Islet of Langerhans (tissue), 1 donor: ENCODE measurements at regions not wholly inside any gene's neighbourhood (a gene's known extent, or its start where the extent isn't known, plus 50 kb on each side); places are given as distances from the start of the nearest gene placed in this dataset.

Experiments used
- FAIRE-seq: peaks from one replicate; lab custom pipeline; 2011; peaks lifted over from hg19 to GRCh38; lab: Jason Lieb, UNC

DNA sequence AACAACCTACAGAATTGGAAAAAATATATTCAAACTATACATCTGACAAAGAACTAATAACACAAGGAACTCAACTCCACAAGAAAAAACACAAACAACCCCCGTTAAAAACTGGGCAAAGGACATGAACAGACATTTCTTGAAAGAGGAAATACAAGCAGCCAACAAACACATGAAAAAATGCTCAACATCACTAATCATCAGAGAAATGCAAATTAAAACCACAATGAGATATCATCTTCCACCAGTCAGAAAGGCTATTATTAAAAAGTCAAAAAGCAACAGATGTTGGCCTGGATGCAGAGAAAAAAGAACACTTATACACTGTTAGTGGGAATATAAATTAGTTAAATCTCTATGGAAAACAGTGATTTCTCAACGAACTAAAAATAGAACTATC is 82.6 kb upstream of the CCDC91 start:
- no peak for FAIRE-seq

- no peak for FAIRE-seq
Observed at GRCh38 chr12:28108599-28108998, 81.7 kb upstream of the CCDC91 start.

DNA sequence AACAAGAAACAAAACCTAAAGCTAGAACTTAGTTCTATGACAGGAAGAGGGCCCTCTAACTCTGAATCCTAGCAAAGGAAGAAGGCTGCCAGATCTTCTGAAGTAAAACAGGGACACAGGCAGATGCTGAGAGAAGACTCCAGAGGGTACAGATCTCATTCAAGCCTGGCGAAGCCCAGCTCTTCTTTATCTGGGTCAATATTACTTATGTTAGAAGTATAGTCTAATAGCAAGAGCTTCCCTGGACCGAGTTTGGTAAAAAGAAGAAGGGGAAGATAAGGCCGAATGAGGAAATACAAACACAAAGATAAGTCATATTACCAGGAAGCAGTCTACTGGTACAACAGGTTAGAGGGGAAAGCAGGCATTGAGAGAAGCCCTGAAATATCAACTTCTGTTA is 79.9 kb upstream of the CCDC91 start:
- no peak for FAIRE-seq

GRCh38 chr12:28114488-28114887 is 75.8 kb upstream of the CCDC91 start:
- no peak for FAIRE-seq

DNA sequence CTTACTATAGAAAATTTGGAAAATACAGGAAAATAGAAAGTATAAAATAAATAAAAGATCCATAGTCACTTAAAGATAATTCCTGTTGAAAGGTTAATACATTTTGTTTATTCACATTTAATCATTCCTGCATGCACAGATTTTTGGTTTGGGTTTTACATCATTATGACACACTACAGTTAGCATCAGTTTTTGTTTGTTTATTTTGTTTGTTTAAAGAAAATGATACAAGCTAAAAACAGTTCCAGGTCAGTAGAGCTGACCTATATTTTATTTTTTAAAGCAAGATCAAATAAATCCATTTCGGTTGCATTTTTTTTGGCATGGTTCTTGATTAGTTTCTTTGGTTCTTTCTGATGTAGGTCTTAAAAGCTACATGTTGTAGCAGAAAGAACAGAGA is 68.8 kb upstream of the CCDC91 start:
- FAIRE-seq: peak; percentile 74

DNA sequence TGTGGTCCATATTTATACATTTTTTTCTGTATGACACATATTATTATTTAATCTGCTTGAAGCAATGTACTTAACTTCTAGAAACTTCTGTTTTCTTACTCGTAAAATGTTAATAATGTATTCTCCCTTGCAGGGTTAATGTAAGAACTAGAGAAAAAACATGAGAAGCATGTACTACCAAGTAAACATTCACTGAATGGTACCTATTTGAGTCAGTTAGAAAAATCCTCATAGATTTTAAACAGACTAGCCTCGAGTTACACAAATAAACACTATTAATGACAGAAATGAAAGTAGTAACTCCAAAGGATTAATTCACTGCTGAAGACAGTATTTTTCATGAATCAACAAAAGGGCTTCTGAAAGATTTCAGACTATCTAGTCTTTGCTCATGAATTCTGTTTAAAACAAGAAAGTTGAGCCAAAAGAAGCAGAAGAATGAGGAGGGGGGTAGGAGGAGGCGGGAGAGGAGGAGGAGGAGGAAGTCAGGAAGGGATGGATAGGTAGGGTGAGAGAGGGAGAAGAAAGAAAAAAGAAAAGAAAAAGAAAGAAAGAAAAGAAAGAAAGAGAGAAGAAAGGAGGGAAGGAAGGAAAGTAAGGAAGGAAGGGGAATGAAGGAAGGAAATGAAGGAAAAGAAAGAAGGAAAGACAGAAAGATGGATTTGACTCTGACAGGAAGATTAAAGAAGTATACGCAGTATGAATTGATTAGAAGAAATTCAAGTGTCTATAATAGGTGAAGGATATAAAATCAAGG is 68.2 kb upstream of the CCDC91 start:
- FAIRE-seq: peak; percentile 61

DNA sequence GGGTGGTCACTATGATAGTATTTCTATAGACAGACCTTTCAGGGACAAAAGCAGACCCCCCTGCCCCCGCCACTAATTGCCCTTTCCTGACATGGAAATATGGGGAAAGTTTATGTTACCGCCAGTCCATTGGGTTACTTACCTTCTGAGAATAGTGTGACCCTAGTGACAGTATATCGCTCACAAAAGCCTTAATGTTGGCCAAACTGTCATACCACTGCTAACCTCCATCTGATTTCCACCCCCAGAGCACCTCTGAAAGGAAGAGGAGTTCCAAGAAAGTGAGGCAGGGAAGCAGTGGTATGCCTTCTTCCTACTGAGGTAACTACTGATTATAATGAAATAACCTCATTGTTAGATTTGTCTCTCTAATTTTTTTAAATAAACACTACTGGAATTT is 67.5 kb upstream of the CCDC91 start:
- FAIRE-seq: no peak

DNA sequence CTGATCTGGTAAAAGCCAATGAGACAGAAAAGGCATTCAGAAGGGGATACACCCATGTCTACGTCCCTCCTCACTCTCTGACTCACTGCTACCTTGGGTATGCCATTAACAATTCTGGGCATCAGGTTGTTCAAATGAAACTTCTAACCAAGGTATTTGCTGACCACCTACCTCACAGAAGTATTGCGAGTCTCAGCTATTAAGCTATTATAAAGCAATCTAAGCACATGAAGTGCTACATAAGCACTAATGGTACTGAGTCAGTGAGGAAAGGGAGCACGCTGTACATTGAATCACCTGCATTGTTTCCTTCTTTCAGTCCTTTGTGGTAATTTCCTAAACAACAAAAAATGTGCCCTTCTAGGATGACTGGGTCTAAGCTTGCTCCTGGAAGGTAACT is 62.8 kb upstream of the CCDC91 start:
- no peak for FAIRE-seq

DNA sequence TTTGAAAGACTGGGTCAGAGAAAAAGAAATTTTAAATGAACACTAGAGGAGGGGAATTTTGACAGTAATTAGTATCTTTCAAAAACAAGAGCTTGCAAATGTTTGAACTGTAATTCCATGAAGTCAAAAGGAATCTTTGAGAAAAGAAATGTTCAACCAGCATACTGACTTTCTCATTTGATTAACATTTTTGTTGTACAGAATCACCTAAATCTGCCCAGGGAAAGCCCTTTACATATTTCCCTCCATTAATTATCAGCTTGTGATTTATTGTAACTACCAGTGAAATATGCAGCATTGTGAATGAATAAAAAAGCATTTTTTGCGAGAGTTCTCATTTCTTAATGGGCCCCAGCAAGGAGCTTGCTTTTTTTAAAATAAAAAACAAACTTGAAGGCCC is 61.2 kb upstream of the CCDC91 start:
- no peak for FAIRE-seq

- no peak for FAIRE-seq
Observed at GRCh38 chr12:28130234-28130624, 60.0 kb upstream of the CCDC91 start.

DNA sequence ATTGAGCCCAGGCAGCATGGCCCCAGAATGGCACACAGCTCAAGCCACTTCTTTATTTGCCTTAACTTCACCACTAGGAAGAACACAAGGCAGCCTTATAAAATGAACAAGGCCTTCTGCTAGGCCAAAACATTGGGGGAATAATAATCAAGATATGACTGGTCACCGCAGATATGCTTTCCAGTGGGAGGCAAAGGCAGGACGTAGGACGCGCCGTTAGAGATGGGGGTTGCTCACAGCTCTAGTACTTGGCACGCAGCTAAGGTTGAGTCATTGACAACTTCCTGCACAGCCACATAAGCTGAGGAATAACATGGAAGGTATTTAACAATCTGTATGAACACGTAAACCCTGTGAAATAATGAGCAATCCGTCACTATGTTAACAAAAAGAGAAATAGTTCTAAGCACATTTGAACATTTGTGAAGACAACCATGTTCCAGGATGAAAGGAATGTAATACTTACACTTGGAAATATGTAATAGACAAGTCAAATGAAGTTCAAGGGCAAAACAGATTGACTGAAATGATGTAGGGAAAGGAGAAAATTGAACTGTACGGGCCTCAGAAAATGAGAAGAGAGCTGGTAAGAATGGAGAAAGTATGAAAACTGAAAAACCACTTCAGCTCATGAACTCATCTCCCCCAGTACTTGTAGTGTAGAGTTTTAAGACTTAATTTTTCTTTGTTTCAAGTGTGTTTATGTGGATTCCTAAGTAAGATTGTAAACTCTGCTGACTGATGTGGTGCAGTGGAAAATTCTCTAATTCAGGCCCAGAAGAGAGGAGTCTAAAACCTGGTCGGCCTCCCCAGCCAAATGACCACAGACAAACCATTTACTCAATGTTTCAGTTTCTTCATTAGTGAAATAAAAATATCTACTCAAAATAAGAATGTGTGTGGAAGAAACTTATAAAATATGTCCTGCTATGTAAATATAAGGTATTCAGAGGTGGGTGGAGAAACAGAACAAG is 59.3 kb upstream of the CCDC91 start:
- no peak for FAIRE-seq

GRCh38 chr12:28132398-28132797 is 57.9 kb upstream of the CCDC91 start:
- FAIRE-seq: no peak

GRCh38 chr12:28135801-28136439 is 54.3 kb upstream of the CCDC91 start:
- FAIRE-seq: no peak

DNA sequence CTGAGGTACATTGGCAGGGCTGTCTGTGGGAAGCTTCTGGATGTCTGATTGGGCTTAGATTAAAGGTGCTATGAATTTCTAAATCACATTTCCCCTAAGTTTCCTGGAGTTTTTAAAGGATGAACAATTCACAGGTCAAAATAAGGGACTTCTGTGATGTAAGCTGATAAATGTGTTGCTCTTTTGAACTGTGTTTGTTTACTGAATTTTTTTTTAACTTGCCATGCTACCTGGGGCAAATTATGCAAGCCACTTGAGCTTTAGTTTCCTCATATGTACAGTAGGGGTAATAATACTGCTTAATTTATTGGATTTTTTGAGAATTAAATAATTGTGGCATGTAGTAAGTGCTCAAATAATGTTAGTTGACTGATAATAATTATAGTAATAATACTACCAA is 52.8 kb upstream of the CCDC91 start:
- no peak for FAIRE-seq

DNA sequence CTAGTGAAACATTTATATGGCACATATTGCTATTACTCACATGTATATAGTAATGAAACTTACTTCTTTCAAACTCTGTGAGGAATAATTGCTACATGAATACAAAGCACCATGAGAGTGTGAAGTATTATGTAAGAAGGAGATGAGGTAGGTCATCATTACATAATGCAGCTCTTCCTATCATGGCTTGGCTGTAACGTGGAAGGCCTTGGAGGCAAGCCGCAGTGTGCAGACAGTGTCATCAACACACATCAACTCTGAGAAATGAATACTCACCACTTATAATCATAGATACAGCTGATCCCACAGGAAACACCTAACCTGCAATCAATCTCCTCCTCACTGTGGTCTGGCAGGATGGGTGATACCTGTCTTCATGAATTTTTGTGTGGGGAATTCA is 49.9 kb upstream of the CCDC91 start:
- FAIRE-seq: no peak
